ENCODE measurements at regions not wholly inside any gene's neighbourhood (a gene's known extent, or its start where the extent isn't known, plus 50 kb on each side); places are given as distances from the start of the nearest gene placed in this dataset.
A peak's percentile ranks its signal among the peaks of the same experiment; 100 is the strongest.

DNA sequence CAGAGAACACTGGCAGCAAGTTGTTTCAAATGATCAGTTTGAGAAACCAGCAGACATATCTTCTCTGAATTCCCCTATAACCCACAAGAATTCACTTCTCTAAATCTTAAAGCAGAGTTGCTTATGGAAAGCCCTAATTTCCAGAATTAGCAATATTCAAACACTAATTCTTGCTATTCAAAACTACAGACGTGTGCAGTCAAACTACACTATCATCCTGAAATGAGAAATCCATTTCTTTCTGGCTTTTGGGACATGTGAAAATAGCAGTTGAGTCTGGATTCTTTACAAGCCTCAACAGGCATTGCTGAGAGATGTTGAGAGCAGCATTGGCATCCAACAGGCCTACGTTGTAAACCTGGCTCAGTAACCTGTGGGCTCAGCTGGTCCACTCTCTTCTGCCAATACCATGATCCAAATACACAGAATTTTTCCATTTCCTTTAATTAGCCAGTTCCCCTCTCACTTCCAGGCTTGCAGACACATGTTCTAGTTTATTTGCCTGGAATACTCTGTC, 74.6 kb upstream of the TMTC1 start:
- DNase-seq = peak in 3 of 14 donors; percentile 0 to 16 (median 10)

DNA sequence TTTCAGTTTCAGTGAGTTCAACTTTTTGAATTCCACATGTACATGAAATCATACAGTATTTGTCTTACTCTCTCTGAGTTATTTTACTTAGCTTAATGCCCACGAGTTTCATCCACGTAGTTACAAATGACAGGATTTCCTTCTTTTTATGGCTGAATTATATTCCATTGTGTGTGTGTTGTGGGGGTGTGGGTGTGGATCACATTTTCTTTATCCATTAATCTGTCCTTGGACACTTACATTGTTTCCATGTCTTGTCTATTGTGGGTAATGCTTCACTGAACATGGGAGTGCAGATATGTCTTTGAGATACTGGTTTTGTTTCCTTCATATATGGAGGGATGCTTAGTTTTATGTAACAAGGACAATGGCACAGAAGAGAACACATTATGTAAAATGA, 63.5 kb upstream of the TMTC1 start:
- no peak for DNase-seq

DNA sequence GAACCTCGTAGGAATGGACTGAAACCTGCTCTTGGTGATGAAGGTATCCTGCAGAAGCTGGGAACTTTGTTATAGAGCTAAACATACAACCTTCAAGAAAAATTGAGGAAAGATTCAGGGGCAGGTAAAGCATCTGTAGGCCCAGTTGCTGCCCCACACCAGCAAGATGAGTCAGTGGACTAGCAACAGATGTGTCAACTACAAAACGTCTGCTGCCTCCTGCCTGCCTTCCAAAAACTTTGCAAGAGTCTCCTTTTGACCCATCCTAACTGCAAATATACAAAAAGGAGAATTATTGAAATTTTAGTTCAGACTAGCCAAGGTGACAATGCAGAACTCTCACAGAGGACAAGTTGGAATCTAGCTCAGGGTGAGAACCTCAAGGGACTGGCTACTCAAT, 60.9 kb upstream of the TMTC1 start:
- DNase-seq = no peak

DNA sequence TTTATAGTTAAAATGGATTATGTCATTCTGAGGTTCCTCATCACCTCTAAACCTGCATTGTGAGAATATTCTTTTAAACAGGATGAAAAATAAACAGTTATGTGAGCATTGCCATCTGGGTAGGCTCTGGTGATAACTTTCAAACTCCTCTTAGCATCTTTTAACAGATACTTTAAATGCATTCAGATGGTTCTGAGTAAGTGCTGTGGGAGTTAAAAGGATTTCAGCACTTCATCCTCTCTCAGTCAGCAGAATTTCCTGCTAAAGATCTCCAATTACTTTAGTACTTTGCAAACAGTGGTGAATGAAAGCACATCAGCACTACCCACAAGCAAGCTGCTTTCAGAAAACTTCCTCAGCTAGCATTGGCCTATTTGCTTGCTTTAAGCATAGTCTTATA, 59.3 kb upstream of the TMTC1 start:
- DNase-seq = no peak

DNA sequence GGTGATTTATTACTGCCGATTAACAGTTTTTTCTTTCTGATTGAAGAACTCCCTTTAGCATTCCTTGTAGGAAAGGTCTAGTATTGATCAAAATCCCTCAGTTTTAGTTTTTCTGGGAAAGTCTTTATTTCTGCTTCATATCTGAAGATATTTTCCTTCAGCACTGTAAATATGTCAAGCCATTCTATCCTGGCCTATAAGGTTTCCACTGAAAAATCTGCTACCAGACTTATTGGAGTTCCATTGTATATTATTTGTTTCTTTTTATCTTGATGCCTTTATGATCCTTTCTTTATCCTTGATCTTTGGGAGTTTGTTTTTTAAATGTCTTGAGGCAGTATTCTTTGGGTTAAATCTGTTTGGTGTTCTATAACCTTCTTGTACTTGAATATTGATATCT, 55.0 kb upstream of the TMTC1 start:
- DNase-seq = no peak
